DMS 273 treated with DMSO at 0.1 percent for 48 hours (cell line): ENCODE measurements at regions not wholly inside any gene's neighbourhood (a gene's known extent, or its start where the extent isn't known, plus 50 kb on each side); places are given as distances from the start of the nearest gene placed in this dataset.

Experiments used
- DNase-seq: peaks from one replicate; lab custom pipeline; 2025; lab: John Stamatoyannopoulos, UW

GRCh38 chr10:78829565-78829964 is 239.2 kb upstream of the ZMIZ1 start:
- DNase-seq = no peak

- DNase-seq = no peak
Observed at GRCh38 chr10:78830062-78830975, 238.4 kb upstream of the ZMIZ1 start.

GRCh38 chr10:78830976-78831375 is 237.8 kb upstream of the ZMIZ1 start:
- no peak for DNase-seq

- no peak for DNase-seq
Observed at GRCh38 chr10:78831461-78831860, 237.3 kb upstream of the ZMIZ1 start.

GRCh38 chr10:78832281-78832680 is 236.5 kb upstream of the ZMIZ1 start:
- DNase-seq = no peak

GRCh38 chr10:78838141-78838657 is 230.6 kb upstream of the ZMIZ1 start:
- DNase-seq = no peak

GRCh38 chr10:78843495-78843894 is 225.3 kb upstream of the ZMIZ1 start:
- DNase-seq = no peak

GRCh38 chr10:78844960-78845607 is 223.7 kb upstream of the ZMIZ1 start:
- no peak for DNase-seq

- no peak for DNase-seq
Observed at GRCh38 chr10:78846071-78846470, 222.7 kb upstream of the ZMIZ1 start.

- peak; percentile 87 for DNase-seq
Observed at GRCh38 chr10:78846760-78847159, 222.0 kb upstream of the ZMIZ1 start.

- DNase-seq = no peak
Observed at GRCh38 chr10:78847485-78847884, 221.3 kb upstream of the ZMIZ1 start.

- DNase-seq = no peak
Observed at GRCh38 chr10:78849115-78849514, 219.7 kb upstream of the ZMIZ1 start.

GRCh38 chr10:78849731-78850130 is 219.0 kb upstream of the ZMIZ1 start:
- no peak for DNase-seq

- DNase-seq = peak; percentile 17
Observed at GRCh38 chr10:78850644-78851435, 217.9 kb upstream of the ZMIZ1 start.

- DNase-seq = peak; percentile 80
Observed at GRCh38 chr10:78851647-78852046, 217.1 kb upstream of the ZMIZ1 start.

- no peak for DNase-seq
Observed at GRCh38 chr10:78852466-78853240, 216.1 kb upstream of the ZMIZ1 start.

GRCh38 chr10:78853864-78854263 is 214.9 kb upstream of the ZMIZ1 start:
- DNase-seq = no peak

GRCh38 chr10:78856421-78856820 is 212.3 kb upstream of the ZMIZ1 start:
- DNase-seq = peak; percentile 11

- no peak for DNase-seq
Observed at GRCh38 chr10:78857193-78857592, 211.6 kb upstream of the ZMIZ1 start.

- DNase-seq = no peak
Observed at GRCh38 chr10:78859266-78859665, 209.5 kb upstream of the ZMIZ1 start.

- no peak for DNase-seq
Observed at GRCh38 chr10:78859769-78860168, 209.0 kb upstream of the ZMIZ1 start.
